Activated CD4-positive, alpha-beta T cell treated with anti-CD3 and anti-CD28 coated beads, Interleukin-2, amount 10 ng/mL, durations not matched to agents 24 days and 14 days (primary cell): ENCODE measurements at regions not wholly inside any gene's neighbourhood (a gene's known extent, or its start where the extent isn't known, plus 50 kb on each side); places are given as distances from the start of the nearest gene placed in this dataset.
A peak's percentile ranks its signal among the peaks of the same experiment; 100 is the strongest.
"Not testable (repeated sequence)": the region's sequence is repeated elsewhere in the genome, so short reads cannot be mapped to it uniquely, and the experiment has no call there.

Experiments
- DNase-seq: peaks from one replicate; pipeline ENCODE4 v3.0.0; 2022
- H3K27ac Mint-ChIP-seq: one replicate; pipeline ENCODE4 v1.8.0; 2022; ENCODE audit warnings: mild to moderate bottlenecking, mixed read lengths
- H3K27me3 Mint-ChIP-seq: one replicate; pipeline ENCODE4 v1.8.0; 2022; ENCODE audit warnings: mixed read lengths
- H3K36me3 Mint-ChIP-seq: one replicate; pipeline ENCODE4 v1.8.0; 2022; ENCODE audit warnings: low read depth, mild to moderate bottlenecking, mixed read lengths
- H3K4me1 Mint-ChIP-seq: one replicate; pipeline ENCODE4 v1.8.0; 2021; ENCODE audit warnings: mixed read lengths
- H3K4me3 Mint-ChIP-seq: one replicate; pipeline ENCODE4 v1.8.0; 2022; ENCODE audit warnings: mild to moderate bottlenecking, moderate library complexity, mixed read lengths
- H3K9me3 Mint-ChIP-seq: one replicate; pipeline ENCODE4 v1.8.0; 2021; ENCODE audit warnings: mixed read lengths
- intact Hi-C: fragments of 100-400 bp; cut with micrococcal nuclease; formaldehyde crosslinking; loops from one replicate; pipeline ENCODE4 v1.15.1; 2023

DNA sequence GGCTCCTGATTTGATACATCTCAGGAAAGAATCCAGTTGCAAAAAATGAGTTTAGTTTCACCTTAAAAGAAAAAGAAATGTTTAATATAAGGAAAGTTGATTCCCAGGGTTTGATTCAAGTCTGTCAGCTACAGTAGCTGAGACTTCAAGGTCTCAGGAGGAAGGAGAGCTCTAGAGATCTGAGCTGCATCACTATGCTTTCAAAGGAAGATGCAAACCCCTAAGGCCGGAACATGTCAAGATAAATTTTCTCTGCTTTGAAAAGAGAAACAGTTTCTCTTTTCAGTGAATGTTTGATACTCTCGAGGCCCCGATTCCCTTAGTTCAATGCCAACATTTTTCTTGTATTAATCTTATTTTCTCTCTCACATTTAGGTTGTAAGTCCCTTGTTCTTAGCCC lies 128.6 kb downstream of the RGPD3 start:
- Mint-ChIP-seq H3K4me1 (no peaks in the 10 kb centered on the region), H3K27ac (no peak overlapping the region), H3K4me3 (no peak overlapping the region), H3K36me3 (no peaks in the 10 kb centered on the region), H3K27me3 (peaks cover 4% of the 10 kb centered on the region), H3K9me3 (no peaks in the 10 kb centered on the region)
- intact Hi-C loops = no loop called here
- no peak for DNase-seq

DNA sequence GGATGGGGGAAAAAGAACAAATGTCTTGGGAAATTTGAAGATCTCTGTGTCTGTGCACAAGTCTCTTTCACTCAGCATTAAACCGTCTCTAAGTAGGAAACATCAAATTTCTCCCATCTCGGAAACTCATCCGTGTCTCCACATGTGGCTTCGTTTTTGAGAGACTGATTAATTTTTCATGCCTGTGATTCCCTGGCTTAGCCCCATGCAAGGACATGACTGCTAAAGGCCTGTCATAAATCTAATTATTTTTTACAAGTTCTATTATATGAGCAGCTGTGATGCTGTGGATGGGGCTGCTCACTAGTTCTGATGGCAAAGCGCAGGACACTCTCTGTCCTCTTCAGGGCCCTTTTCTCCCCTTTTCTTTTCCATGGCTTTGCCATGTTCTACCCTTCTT lies 129.1 kb downstream of the RGPD3 start:
- Mint-ChIP-seq H3K9me3 (no peaks in the 10 kb centered on the region), H3K36me3 (no peaks in the 10 kb centered on the region), H3K4me1 (no peaks in the 10 kb centered on the region), H3K27ac (no peak overlapping the region), H3K4me3 (no peak overlapping the region), H3K27me3 (peaks cover 4% of the 10 kb centered on the region)
- no peak for DNase-seq
- intact Hi-C loops = no loop called here

DNA sequence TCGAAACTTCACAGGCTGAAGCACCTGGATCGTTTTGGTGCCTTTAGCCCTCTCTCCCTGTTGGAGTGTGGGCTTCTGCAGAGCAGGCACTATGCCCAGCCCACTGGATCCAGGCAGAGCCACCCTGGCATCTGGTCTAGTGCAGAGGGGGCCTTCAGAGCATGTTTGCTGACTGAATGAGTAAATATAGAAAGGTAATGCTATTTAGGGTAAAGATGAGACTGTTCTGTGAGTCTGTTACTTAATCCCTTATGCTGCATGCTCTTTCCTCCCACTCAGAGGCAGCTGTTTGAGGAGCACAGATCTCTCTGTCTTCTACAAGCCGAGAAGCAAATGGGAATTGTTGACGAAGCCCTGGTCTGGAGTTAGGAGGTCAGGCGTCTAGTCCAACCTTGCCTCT lies 130.2 kb downstream of the RGPD3 start:
- no peaks in the 10 kb centered on the region for H3K36me3 Mint-ChIP-seq
- no peak for DNase-seq
- no peak overlapping the region for H3K4me3 Mint-ChIP-seq
- intact Hi-C loops = no loop called here
- H3K27me3 Mint-ChIP-seq = peaks cover 4% of the 10 kb centered on the region
- no peaks in the 10 kb centered on the region for H3K4me1 Mint-ChIP-seq
- no peak overlapping the region for H3K27ac Mint-ChIP-seq
- no peaks in the 10 kb centered on the region for H3K9me3 Mint-ChIP-seq

DNA sequence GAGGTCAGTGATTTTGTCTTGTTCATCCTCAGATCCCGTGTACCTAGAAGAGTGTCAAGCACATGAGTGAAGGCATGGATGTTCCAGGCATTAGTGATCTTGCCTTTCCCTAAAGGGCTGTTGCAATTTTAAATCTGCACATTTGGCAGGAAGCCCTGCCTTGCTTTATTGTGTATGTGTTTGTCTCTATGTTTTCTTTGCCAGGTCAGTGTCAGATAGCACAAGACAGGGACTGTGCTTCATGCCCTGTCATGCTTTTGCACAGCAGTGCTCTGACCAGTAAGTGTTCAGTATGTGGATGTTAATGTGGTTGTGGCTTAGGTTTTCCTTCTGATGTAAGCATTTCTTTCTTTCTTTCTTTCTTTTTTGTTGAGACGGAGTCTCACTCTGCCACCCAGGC lies 131.5 kb downstream of the RGPD3 start:
- Mint-ChIP-seq H3K9me3 (no peaks in the 10 kb centered on the region), H3K4me3 (no peak overlapping the region), H3K4me1 (peaks cover 2% of the 10 kb centered on the region), H3K27ac (no peak overlapping the region), H3K27me3 (peaks cover 4% of the 10 kb centered on the region), H3K36me3 (no peaks in the 10 kb centered on the region)
- intact Hi-C loops = no loop called here
- no peak for DNase-seq

DNA sequence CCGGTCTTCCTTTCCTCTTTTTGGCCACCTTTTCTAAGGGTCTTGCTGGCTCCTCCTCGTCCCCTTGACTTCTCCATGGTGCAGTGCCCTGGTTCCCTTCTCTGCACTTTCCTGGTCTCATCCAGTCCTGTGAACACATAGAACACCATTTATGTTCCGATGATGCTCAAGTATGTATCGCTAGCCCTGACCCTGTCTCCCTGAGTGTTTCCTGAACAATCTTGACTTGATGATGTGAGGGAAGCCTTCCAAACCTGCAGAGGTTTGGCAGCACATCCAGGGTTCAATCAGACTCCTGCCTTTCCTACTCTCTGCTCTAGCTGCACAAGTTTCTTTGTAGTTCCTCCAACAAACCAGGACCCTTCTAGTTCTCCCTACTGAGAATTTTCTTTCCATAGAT lies 132.1 kb downstream of the RGPD3 start:
- Mint-ChIP-seq H3K27me3 (peaks cover 4% of the 10 kb centered on the region), H3K4me3 (no peak overlapping the region), H3K9me3 (no peaks in the 10 kb centered on the region), H3K36me3 (no peaks in the 10 kb centered on the region), H3K4me1 (peaks cover 2% of the 10 kb centered on the region), H3K27ac (no peak overlapping the region)
- no peak for DNase-seq
- intact Hi-C loops = no loop called here

DNA sequence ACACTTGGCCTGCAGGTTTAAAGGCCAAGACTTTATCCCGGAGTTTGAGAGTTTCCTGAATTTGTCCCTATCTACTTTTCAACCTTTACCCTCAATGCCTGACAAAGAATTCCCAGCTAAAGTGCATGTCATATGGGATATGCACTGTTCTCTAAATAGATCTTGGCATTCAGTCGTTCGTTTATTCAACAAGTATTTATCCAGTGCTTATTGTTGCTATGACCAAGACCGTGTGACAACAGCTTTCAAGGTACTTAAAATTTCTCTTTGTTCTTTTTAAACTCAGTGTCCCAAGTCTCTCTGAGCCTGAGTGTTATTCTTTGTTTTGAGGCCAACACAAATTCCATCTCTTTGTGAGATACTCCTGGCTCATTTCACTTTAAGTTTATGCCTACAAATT lies 133.4 kb downstream of the RGPD3 start:
- no peak overlapping the region for H3K4me3 Mint-ChIP-seq
- H3K27ac Mint-ChIP-seq = no peak overlapping the region
- H3K36me3 Mint-ChIP-seq = no peaks in the 10 kb centered on the region
- H3K9me3 Mint-ChIP-seq = no peaks in the 10 kb centered on the region
- intact Hi-C loops = no loop called here
- peaks cover 4% of the 10 kb centered on the region for H3K27me3 Mint-ChIP-seq
- peaks cover 2% of the 10 kb centered on the region for H3K4me1 Mint-ChIP-seq
- DNase-seq = no peak

DNA sequence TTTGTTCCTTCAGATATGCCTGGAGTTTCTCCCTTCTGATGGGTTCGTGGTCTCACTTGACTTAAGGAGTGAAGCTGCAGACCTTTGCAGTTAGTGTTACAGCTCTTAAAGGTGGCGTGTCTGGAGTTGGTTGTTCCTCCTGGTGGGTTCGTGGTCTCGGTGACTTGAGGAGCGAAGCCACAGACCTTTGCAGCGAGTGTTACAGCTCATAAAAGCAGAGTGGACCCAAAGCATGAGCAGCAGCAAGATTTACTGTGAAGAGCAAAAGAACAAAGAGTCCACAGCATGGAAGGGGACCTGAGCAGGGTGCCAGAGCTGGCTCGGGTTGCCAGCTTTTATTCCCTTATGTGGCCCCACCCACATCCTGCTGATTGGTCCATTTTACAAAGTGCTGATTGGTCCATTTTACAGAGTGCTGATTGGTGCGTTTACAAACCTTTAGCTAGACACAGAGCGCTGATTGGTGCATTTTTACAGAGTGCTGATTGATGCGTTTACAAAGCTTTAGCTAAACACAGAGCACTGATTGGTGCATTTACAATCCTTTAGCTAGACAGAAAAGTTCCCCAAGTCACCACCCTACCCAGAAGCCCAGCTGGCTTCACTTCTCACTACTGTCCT lies 134.8 kb downstream of the RGPD3 start:
- H3K27me3 Mint-ChIP-seq, intact Hi-C loops: not testable (repeated sequence)

DNA sequence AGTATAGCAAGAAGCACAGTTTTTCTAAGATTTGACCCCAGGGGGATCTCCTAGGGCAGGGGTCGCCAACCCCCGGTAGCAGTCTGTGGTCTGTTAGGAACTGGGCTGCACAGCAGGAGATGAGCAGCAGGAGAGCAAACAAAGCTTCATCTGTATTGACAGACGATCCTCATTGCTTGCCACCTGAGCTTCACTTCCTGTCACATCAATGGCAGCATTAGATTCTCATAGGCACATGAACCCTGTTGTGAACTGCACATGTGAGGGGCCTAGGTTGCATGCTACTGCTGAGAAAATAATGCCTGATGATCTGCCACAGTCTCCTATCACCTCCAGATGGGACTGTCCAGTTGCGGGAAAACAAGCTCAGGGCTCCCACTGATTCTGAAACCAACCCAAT lies 136.2 kb downstream of the RGPD3 start:
- Mint-ChIP-seq H3K9me3 (no peaks in the 10 kb centered on the region), H3K27ac (no peak overlapping the region), H3K36me3 (no peaks in the 10 kb centered on the region), H3K4me3 (no peak overlapping the region), H3K4me1 (peaks cover 2% of the 10 kb centered on the region), H3K27me3 (peaks cover 4% of the 10 kb centered on the region)
- intact Hi-C loops = no loop called here
- no peak for DNase-seq

More for the DNA sequence above, 134.8 kb downstream of the RGPD3 start:
- H3K4me1 Mint-ChIP-seq, H3K4me3 Mint-ChIP-seq, H3K9me3 Mint-ChIP-seq, DNase-seq, H3K27ac Mint-ChIP-seq, H3K36me3 Mint-ChIP-seq: not testable (repeated sequence)

DNA sequence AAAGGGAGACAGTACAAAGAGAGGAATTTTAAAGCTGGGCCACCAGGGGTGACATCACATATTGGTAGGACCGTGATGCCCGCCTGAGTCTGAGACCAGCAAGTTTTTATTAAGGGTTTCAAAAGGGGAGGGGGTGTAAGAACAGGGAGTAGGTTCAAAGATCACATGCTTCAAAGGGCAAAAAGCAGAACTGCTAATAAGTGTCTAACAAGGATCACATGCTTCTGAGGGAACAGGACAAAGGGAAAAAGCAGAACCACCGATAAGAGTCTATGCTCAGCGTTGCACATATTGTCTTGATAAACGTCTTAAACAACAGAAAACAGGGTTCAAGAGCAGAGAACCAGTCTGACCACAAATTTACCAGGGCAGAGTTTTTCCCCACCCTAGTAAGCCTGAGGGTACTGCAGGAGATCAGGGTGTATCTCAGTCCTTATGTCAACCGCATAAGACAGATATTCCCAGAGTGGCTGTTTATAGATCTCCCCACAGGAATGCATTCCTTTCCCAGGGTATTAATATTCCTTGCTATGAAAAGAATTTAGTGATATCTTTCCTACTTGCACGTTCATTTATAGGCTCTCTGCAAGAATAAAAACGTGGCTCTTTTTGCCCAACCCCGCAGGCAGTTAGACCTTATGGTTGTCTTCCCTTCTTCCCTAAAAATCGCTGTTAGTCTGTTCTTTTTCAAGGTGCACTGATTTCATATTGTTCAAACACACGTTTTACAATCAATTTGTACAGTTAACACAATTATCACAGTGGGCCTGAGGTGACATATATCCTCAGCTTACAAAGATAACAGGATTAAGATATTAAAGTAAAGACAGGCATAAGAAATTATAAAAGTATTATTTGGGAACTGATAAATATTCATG lies 136.5 kb upstream of the UXS1 start:
- DNase-seq, H3K9me3 Mint-ChIP-seq, H3K36me3 Mint-ChIP-seq, H3K27ac Mint-ChIP-seq, H3K27me3 Mint-ChIP-seq, H3K4me1 Mint-ChIP-seq, intact Hi-C loops, H3K4me3 Mint-ChIP-seq: not testable (repeated sequence)

DNA sequence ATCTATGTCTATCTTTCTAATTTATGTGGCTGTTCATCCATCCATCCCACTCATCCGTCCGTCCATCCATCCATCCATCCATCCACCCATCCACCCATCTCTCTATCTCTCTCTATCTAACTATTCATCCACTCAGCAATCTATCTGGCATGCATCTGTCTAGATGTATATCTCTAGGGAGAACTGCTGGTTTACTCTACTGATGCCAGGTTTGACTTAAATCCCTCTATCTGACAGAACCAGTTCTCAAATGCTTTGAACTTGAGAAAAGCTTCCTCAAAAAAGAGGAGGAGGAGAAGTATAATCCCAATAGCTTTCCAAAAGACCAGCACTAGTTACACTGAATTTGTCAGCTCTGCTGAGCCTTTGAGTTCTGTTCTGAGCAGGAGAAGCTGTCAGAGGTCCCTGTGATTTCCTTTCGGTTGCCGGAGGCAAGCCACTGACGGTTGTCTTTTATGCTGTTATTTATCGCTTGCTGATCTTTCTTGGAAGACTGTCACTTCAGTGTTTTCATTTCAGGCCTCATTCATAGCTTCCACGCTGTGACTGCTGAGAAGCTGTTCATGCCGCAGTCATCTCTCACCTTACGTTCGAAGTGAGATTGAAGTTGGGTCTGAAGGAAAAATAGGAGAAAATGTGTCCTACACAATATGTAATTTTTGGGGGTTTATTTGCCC lies 129.4 kb upstream of the UXS1 start:
- Mint-ChIP-seq H3K9me3 (no peaks in the 10 kb centered on the region), H3K27me3 (peaks cover 8% of the 10 kb centered on the region), H3K27ac (no peak overlapping the region), H3K4me1 (no peaks in the 10 kb centered on the region), H3K36me3 (no peaks in the 10 kb centered on the region), H3K4me3 (no peak overlapping the region)
- intact Hi-C loops = no loop called here
- DNase-seq = no peak

DNA sequence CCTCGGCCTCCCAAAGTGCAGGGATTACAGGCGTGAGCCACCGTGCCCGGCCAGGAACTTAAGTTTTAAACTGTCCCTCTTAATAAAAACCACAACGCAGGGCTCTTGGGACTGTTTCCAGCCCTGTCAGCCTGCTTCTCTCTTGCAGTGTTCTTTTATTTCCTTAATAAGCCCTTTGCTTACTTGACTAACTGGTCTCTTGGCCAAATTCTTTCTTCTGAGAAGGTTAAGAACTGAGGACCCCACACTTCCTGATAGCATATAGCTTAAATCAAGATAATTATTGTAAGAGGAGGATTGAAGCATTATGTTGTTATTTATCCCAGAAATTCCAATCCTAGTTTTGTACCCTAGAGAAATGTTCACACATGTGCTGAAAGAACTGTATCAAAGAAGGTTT lies 128.2 kb upstream of the UXS1 start:
- intact Hi-C loops = no loop called here

DNA sequence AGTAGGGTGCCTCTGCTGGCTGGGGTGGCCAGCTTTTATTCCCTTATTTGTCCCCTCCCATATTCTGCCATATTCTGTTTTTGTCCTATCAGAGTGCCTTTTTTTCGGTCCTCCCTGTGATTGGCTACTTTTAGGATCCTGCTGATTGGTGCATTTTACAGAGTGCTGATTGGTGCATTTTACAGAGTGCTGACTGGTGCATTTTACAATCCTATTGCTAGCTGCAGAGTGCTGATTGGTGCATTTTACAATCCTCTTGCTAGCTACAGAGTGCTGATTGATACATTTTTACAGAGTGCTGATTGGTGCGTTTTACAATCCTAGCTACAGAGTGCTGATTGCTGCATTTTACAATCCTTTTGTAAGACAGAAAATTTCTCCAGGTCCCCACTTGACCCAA lies 126.3 kb upstream of the UXS1 start:
- intact Hi-C loops, H3K4me3 Mint-ChIP-seq: not testable (repeated sequence)

More for the DNA sequence above, 128.2 kb upstream of the UXS1 start:
- Mint-ChIP-seq H3K27ac (no peak overlapping the region), H3K9me3 (no peaks in the 10 kb centered on the region), H3K4me1 (no peaks in the 10 kb centered on the region), H3K36me3 (no peaks in the 10 kb centered on the region), H3K27me3 (peaks cover 7% of the 10 kb centered on the region), H3K4me3 (no peak overlapping the region)
- DNase-seq = no peak

DNA sequence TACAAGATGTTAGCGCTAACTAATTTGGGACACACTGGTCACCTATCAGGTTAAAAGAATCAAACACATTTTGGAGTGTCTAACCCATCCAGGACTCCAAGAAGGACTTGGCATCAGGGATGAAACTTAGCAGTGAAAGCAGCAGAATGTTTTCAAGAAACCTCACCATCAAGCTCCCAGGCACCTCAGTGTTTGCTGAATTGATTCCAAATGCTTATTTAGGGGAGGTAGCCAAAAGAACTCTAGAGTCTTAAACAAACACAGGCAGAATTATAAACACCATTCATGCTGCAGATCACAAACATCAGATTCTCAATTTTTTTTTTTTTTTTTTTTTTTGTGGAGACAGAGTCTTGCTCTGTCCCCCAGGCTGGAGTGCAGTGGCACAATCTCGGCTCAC lies 122.8 kb upstream of the UXS1 start:
- no peaks in the 10 kb centered on the region for H3K27me3 Mint-ChIP-seq
- H3K36me3 Mint-ChIP-seq = no peaks in the 10 kb centered on the region
- DNase-seq = no peak
- H3K27ac Mint-ChIP-seq = no peak overlapping the region
- no peaks in the 10 kb centered on the region for H3K9me3 Mint-ChIP-seq
- peaks cover 7% of the 10 kb centered on the region for H3K4me1 Mint-ChIP-seq
- H3K4me3 Mint-ChIP-seq = no peak overlapping the region
- intact Hi-C loops = no loop called here

More for the DNA sequence above, 126.3 kb upstream of the UXS1 start:
- not testable (repeated sequence) for H3K9me3 Mint-ChIP-seq, H3K27me3 Mint-ChIP-seq, DNase-seq, H3K4me1 Mint-ChIP-seq, H3K27ac Mint-ChIP-seq, H3K36me3 Mint-ChIP-seq

DNA sequence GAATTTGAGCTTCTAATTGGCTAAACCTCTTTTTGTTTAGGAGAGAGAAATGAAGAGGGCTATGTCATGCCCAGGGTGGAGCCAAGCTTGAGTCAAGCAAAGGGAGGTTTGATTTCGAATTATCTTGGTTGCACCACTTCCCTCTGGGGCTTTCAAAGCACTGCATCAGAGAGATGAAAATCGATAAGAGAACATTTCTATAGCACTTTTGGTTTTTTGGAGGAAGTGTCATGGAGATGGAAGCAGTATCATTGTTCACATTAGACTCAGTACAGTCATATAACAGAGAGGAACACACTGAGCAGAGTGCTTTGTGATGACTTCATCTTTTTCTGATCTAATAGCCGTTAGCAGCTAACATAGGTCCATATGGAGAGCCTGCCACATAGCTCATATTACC lies 120.3 kb upstream of the UXS1 start:
- H3K9me3 Mint-ChIP-seq = no peaks in the 10 kb centered on the region
- peak; percentile 67 for DNase-seq
- peaks cover 7% of the 10 kb centered on the region for H3K4me1 Mint-ChIP-seq
- H3K4me3 Mint-ChIP-seq = no peak overlapping the region
- no peak overlapping the region for H3K27ac Mint-ChIP-seq
- intact Hi-C loops = no loop called here
- no peaks in the 10 kb centered on the region for H3K36me3 Mint-ChIP-seq
- no peaks in the 10 kb centered on the region for H3K27me3 Mint-ChIP-seq
